ENCODE measurements at regions not wholly inside any gene's neighbourhood (a gene's known extent, or its start where the extent isn't known, plus 50 kb on each side); places are given as distances from the start of the nearest gene placed in this dataset.
A peak's percentile ranks its signal among the peaks of the same experiment; 100 is the strongest.

- DNase-seq (ENCODE audit: low read depth), result peak; percentile 47
- no peaks in the 10 kb centered on the region for H3K36me3 ChIP-seq (ENCODE audit: control insufficient read depth, insufficient read depth, low read length)
- TF ChIP-seq CTCF (IDR thresholded peaks at IDR 0.05; ENCODE audit: insufficient read depth, low read length, poor library complexity, severe bottlenecking), result no peak
- H3K4me3 ChIP-seq (ENCODE audit: low read depth, low read length), result no peak overlapping the region
- H3K27me3 ChIP-seq (ENCODE audit: control insufficient read depth, insufficient read depth, low read length), result no peaks in the 10 kb centered on the region
These were observed 85.9 kb upstream of the GRB10 start for GRCh38 chr7:50868426-50869100.

GRCh38 chr7:50867034-50867356 lies 84.3 kb upstream of the GRB10 start:
- H3K27me3 ChIP-seq (ENCODE audit: control insufficient read depth, insufficient read depth, low read length), result no peaks in the 10 kb centered on the region
- no peak for TF ChIP-seq CTCF (IDR thresholded peaks at IDR 0.05; ENCODE audit: insufficient read depth, low read length, poor library complexity, severe bottlenecking)
- H3K36me3 ChIP-seq (ENCODE audit: control insufficient read depth, insufficient read depth, low read length), result no peaks in the 10 kb centered on the region
- no peak for DNase-seq (ENCODE audit: low read depth)
- no peak overlapping the region for H3K4me3 ChIP-seq (ENCODE audit: low read depth, low read length)

- no peak for DNase-seq (ENCODE audit: low read depth)
- H3K4me3 ChIP-seq (ENCODE audit: low read depth, low read length), result no peak overlapping the region
- no peaks in the 10 kb centered on the region for H3K36me3 ChIP-seq (ENCODE audit: control insufficient read depth, insufficient read depth, low read length)
- H3K27me3 ChIP-seq (ENCODE audit: control insufficient read depth, insufficient read depth, low read length), result no peaks in the 10 kb centered on the region
- TF ChIP-seq CTCF (IDR thresholded peaks at IDR 0.05; ENCODE audit: insufficient read depth, low read length, poor library complexity, severe bottlenecking), result no peak
These were observed 83.8 kb upstream of the GRB10 start for GRCh38 chr7:50866343-50867033.

- H3K27me3 ChIP-seq (ENCODE audit: control insufficient read depth, insufficient read depth, low read length), result no peaks in the 10 kb centered on the region
- TF ChIP-seq CTCF (IDR thresholded peaks at IDR 0.05; ENCODE audit: insufficient read depth, low read length, poor library complexity, severe bottlenecking), result no peak
These were observed 82.8 kb upstream of the GRB10 start for GRCh38 chr7:50865450-50865849.

GRCh38 chr7:50864694-50865093 lies 82.0 kb upstream of the GRB10 start:
- Histone ChIP-seq H3K4me3 (ENCODE audit: low read depth, low read length) (no peak overlapping the region), H3K27me3 (ENCODE audit: control insufficient read depth, insufficient read depth, low read length) (no peaks in the 10 kb centered on the region), H3K36me3 (ENCODE audit: control insufficient read depth, insufficient read depth, low read length) (no peaks in the 10 kb centered on the region)
- TF ChIP-seq CTCF (IDR thresholded peaks at IDR 0.05; ENCODE audit: insufficient read depth, low read length, poor library complexity, severe bottlenecking), result no peak
- DNase-seq (ENCODE audit: low read depth), result no peak

More at GRCh38 chr7:50865450-50865849, 82.8 kb upstream of the GRB10 start:
- Histone ChIP-seq H3K36me3 (ENCODE audit: control insufficient read depth, insufficient read depth, low read length) (no peaks in the 10 kb centered on the region), H3K4me3 (ENCODE audit: low read depth, low read length) (no peak overlapping the region)
- DNase-seq (ENCODE audit: low read depth), result no peak

- no peak for TF ChIP-seq CTCF (IDR thresholded peaks at IDR 0.05; ENCODE audit: insufficient read depth, low read length, poor library complexity, severe bottlenecking)
- H3K27me3 ChIP-seq (ENCODE audit: control insufficient read depth, insufficient read depth, low read length), result no peaks in the 10 kb centered on the region
- no peak overlapping the region for H3K4me3 ChIP-seq (ENCODE audit: low read depth, low read length)
- no peak for DNase-seq (ENCODE audit: low read depth)
- no peaks in the 10 kb centered on the region for H3K36me3 ChIP-seq (ENCODE audit: control insufficient read depth, insufficient read depth, low read length)
These were observed 80.4 kb upstream of the GRB10 start for GRCh38 chr7:50863053-50863452.
